ENCODE measurements at regions not wholly inside any gene's neighbourhood (a gene's known extent, or its start where the extent isn't known, plus 50 kb on each side); places are given as distances from the start of the nearest gene placed in this dataset.
"Not testable (repeated sequence)": the region's sequence is repeated elsewhere in the genome, so short reads cannot be mapped to it uniquely, and the experiment has no call there.

GRCh38 chr21:15449556-15449955 is 280.2 kb upstream of the USP25 start:
- DNase-seq: no peak
- POLR2A ChIA-PET: no interaction called here
- Histone ChIP-seq H3K4me3 (ENCODE audit: control insufficient read depth in 1 of 7, extremely low read depth in 1 of 7, insufficient read depth in 4 of 7, low read depth in 2 of 7, low read length in 6 of 7) (no peak overlapping the region), H3K27ac (ENCODE audit: insufficient read depth in 1 of 2, low read depth in 1 of 2, low read length in 2 of 2, poor library complexity in 1 of 2, severe bottlenecking in 2 of 2) (no peak overlapping the region), H3K4me1 (ENCODE audit: control extremely low read depth in 1 of 4, control insufficient read depth in 4 of 4, insufficient read depth in 4 of 4, low read length in 3 of 4) (peaks cover 10 to 23% (median 20%) of the 10 kb centered on the region in 4 experiments), H3K36me3 (ENCODE audit: control insufficient read depth in 4 of 4, insufficient read depth in 4 of 4, low read length in 3 of 4) (no peaks in the 10 kb centered on the region), H3K27me3 (replicated peaks in 2 of 5; ENCODE audit: control insufficient read depth in 4 of 5, insufficient read depth in 5 of 5, low read length in 4 of 5) (no peaks in the 10 kb centered on the region), H3K9me3 (ENCODE audit: control extremely low read depth in 1 of 5, control insufficient read depth in 4 of 5, insufficient read depth in 2 of 5, low read depth in 1 of 5, low read length in 4 of 5) (peaks cover 0 to 13% (median 4%) of the 10 kb centered on the region in 5 experiments)
- WGBS (ENCODE audit: insufficient coverage): no CpG with 5 or more reads among the region's 1 CpG
- CTCF ChIA-PET: no interaction called here

GRCh38 chr21:15453261-15453660 is 276.5 kb upstream of the USP25 start:
- Histone ChIP-seq H3K36me3 (ENCODE audit: control insufficient read depth in 4 of 4, insufficient read depth in 4 of 4, low read length in 3 of 4) (no peaks in the 10 kb centered on the region), H3K27me3 (replicated peaks in 2 of 5; ENCODE audit: control insufficient read depth in 4 of 5, insufficient read depth in 5 of 5, low read length in 4 of 5) (no peaks in the 10 kb centered on the region), H3K4me3 (ENCODE audit: control insufficient read depth in 1 of 7, extremely low read depth in 1 of 7, insufficient read depth in 4 of 7, low read depth in 2 of 7, low read length in 6 of 7) (no peak overlapping the region), H3K9me3 (ENCODE audit: control extremely low read depth in 1 of 5, control insufficient read depth in 4 of 5, insufficient read depth in 2 of 5, low read depth in 1 of 5, low read length in 4 of 5) (peaks cover 0 to 9% (median 4%) of the 10 kb centered on the region in 5 experiments), H3K27ac (ENCODE audit: insufficient read depth in 1 of 2, low read depth in 1 of 2, low read length in 2 of 2, poor library complexity in 1 of 2, severe bottlenecking in 2 of 2) (no peak overlapping the region), H3K4me1 (ENCODE audit: control extremely low read depth in 1 of 4, control insufficient read depth in 4 of 4, insufficient read depth in 4 of 4, low read length in 3 of 4) (no peaks in the 10 kb centered on the region)
- no peak for DNase-seq
- CTCF ChIA-PET: no interaction called here
- POLR2A ChIA-PET: no interaction called here

- POLR2A ChIA-PET: interaction anchor here (1.2 kb wide), 1 partner anchor 389 kb away, joined by 4 read pairs; the partner anchor contains the start of gene NRIP1
Measured at GRCh38 chr21:15453785-15454184, 276.0 kb upstream of the USP25 start.

GRCh38 chr21:15454931-15455330 is 274.9 kb upstream of the USP25 start:
- H3K27ac ChIP-seq (ENCODE audit: insufficient read depth in 1 of 2, low read depth in 1 of 2, low read length in 2 of 2, poor library complexity in 1 of 2, severe bottlenecking in 2 of 2); H3K4me1 ChIP-seq (ENCODE audit: control extremely low read depth in 1 of 4, control insufficient read depth in 4 of 4, insufficient read depth in 4 of 4, low read length in 3 of 4); H3K27me3 ChIP-seq (replicated peaks in 2 of 5; ENCODE audit: control insufficient read depth in 4 of 5, insufficient read depth in 5 of 5, low read length in 4 of 5); CTCF ChIA-PET; H3K4me3 ChIP-seq (ENCODE audit: control insufficient read depth in 1 of 7, extremely low read depth in 1 of 7, insufficient read depth in 4 of 7, low read depth in 2 of 7, low read length in 6 of 7); H3K9me3 ChIP-seq (ENCODE audit: control extremely low read depth in 1 of 5, control insufficient read depth in 4 of 5, insufficient read depth in 2 of 5, low read depth in 1 of 5, low read length in 4 of 5); DNase-seq; H3K36me3 ChIP-seq (ENCODE audit: control insufficient read depth in 4 of 4, insufficient read depth in 4 of 4, low read length in 3 of 4): not testable (repeated sequence)
- POLR2A ChIA-PET: interaction anchor here (1.2 kb wide), 1 partner anchor 390 kb away, joined by 4 read pairs; the partner anchor contains the start of gene NRIP1
- WGBS (ENCODE audit: insufficient coverage): 88% methylated on average over 1 of the region's 2 CpGs

More at GRCh38 chr21:15453785-15454184, 276.0 kb upstream of the USP25 start:
- H3K27me3 ChIP-seq (replicated peaks in 2 of 5; ENCODE audit: control insufficient read depth in 4 of 5, insufficient read depth in 5 of 5, low read length in 4 of 5); H3K4me3 ChIP-seq (ENCODE audit: control insufficient read depth in 1 of 7, extremely low read depth in 1 of 7, insufficient read depth in 4 of 7, low read depth in 2 of 7, low read length in 6 of 7); H3K4me1 ChIP-seq (ENCODE audit: control extremely low read depth in 1 of 4, control insufficient read depth in 4 of 4, insufficient read depth in 4 of 4, low read length in 3 of 4); DNase-seq; H3K9me3 ChIP-seq (ENCODE audit: control extremely low read depth in 1 of 5, control insufficient read depth in 4 of 5, insufficient read depth in 2 of 5, low read depth in 1 of 5, low read length in 4 of 5); H3K36me3 ChIP-seq (ENCODE audit: control insufficient read depth in 4 of 4, insufficient read depth in 4 of 4, low read length in 3 of 4); H3K27ac ChIP-seq (ENCODE audit: insufficient read depth in 1 of 2, low read depth in 1 of 2, low read length in 2 of 2, poor library complexity in 1 of 2, severe bottlenecking in 2 of 2); CTCF ChIA-PET: not testable (repeated sequence)
- no CpG with 5 or more reads among the region's 1 CpG for WGBS (ENCODE audit: insufficient coverage)

GRCh38 chr21:15455819-15456462 is 273.8 kb upstream of the USP25 start:
- no peaks in the 10 kb centered on the region for H3K36me3 ChIP-seq (ENCODE audit: control insufficient read depth in 4 of 4, insufficient read depth in 4 of 4, low read length in 3 of 4)
- no peak overlapping the region for H3K4me3 ChIP-seq (ENCODE audit: control insufficient read depth in 1 of 7, extremely low read depth in 1 of 7, insufficient read depth in 4 of 7, low read depth in 2 of 7, low read length in 6 of 7)
- WGBS (ENCODE audit: insufficient coverage): 100% methylated on average over 14 of the region's 14 CpGs
- POLR2A ChIA-PET: no interaction called here
- H3K4me1 ChIP-seq (ENCODE audit: control extremely low read depth in 1 of 4, control insufficient read depth in 4 of 4, insufficient read depth in 4 of 4, low read length in 3 of 4): no peaks in the 10 kb centered on the region
- CTCF ChIA-PET: interaction anchor here (0.9 to 1.4 kb wide), 4 partner anchors 19 to 1115 kb away, joined by 3 to 5 read pairs (median 3); no protein-coding TSS in a partner anchor
- H3K27me3 ChIP-seq (replicated peaks in 2 of 5; ENCODE audit: control insufficient read depth in 4 of 5, insufficient read depth in 5 of 5, low read length in 4 of 5): no peaks in the 10 kb centered on the region
- H3K9me3 ChIP-seq (ENCODE audit: control extremely low read depth in 1 of 5, control insufficient read depth in 4 of 5, insufficient read depth in 2 of 5, low read depth in 1 of 5, low read length in 4 of 5): peaks cover 0 to 2% (median 0%) of the 10 kb centered on the region in 5 experiments
- no peak for DNase-seq
- no peak overlapping the region for H3K27ac ChIP-seq (ENCODE audit: insufficient read depth in 1 of 2, low read depth in 1 of 2, low read length in 2 of 2, poor library complexity in 1 of 2, severe bottlenecking in 2 of 2)

- H3K4me1 ChIP-seq (ENCODE audit: control extremely low read depth in 1 of 4, control insufficient read depth in 4 of 4, insufficient read depth in 4 of 4, low read length in 3 of 4): no peaks in the 10 kb centered on the region
- H3K4me3 ChIP-seq (ENCODE audit: control insufficient read depth in 1 of 7, extremely low read depth in 1 of 7, insufficient read depth in 4 of 7, low read depth in 2 of 7, low read length in 6 of 7): no peak overlapping the region
- DNase-seq: no peak
- H3K36me3 ChIP-seq (ENCODE audit: control insufficient read depth in 4 of 4, insufficient read depth in 4 of 4, low read length in 3 of 4): no peaks in the 10 kb centered on the region
- WGBS (ENCODE audit: insufficient coverage): no CpG with 5 or more reads among the region's 3 CpGs
- POLR2A ChIA-PET: no interaction called here
- CTCF ChIA-PET: interaction anchor here (0.7 to 2.2 kb wide), 3 partner anchors 17 to 392 kb away, joined by 3 to 4 read pairs (median 4); no protein-coding TSS in a partner anchor
- H3K27me3 ChIP-seq (replicated peaks in 2 of 5; ENCODE audit: control insufficient read depth in 4 of 5, insufficient read depth in 5 of 5, low read length in 4 of 5): no peaks in the 10 kb centered on the region
- no peak overlapping the region for H3K27ac ChIP-seq (ENCODE audit: insufficient read depth in 1 of 2, low read depth in 1 of 2, low read length in 2 of 2, poor library complexity in 1 of 2, severe bottlenecking in 2 of 2)
- H3K9me3 ChIP-seq (ENCODE audit: control extremely low read depth in 1 of 5, control insufficient read depth in 4 of 5, insufficient read depth in 2 of 5, low read depth in 1 of 5, low read length in 4 of 5): no peaks in the 10 kb centered on the region
Measured at GRCh38 chr21:15457965-15458364, 271.8 kb upstream of the USP25 start.

GRCh38 chr21:15462092-15462491 is 267.7 kb upstream of the USP25 start:
- Histone ChIP-seq H3K36me3 (ENCODE audit: control insufficient read depth in 4 of 4, insufficient read depth in 4 of 4, low read length in 3 of 4) (no peaks in the 10 kb centered on the region), H3K9me3 (ENCODE audit: control extremely low read depth in 1 of 5, control insufficient read depth in 4 of 5, insufficient read depth in 2 of 5, low read depth in 1 of 5, low read length in 4 of 5) (peaks cover 0 to 3% (median 0%) of the 10 kb centered on the region in 5 experiments), H3K27ac (ENCODE audit: insufficient read depth in 1 of 2, low read depth in 1 of 2, low read length in 2 of 2, poor library complexity in 1 of 2, severe bottlenecking in 2 of 2) (no peak overlapping the region), H3K27me3 (replicated peaks in 2 of 5; ENCODE audit: control insufficient read depth in 4 of 5, insufficient read depth in 5 of 5, low read length in 4 of 5) (no peaks in the 10 kb centered on the region), H3K4me3 (ENCODE audit: control insufficient read depth in 1 of 7, extremely low read depth in 1 of 7, insufficient read depth in 4 of 7, low read depth in 2 of 7, low read length in 6 of 7) (no peak overlapping the region), H3K4me1 (ENCODE audit: control extremely low read depth in 1 of 4, control insufficient read depth in 4 of 4, insufficient read depth in 4 of 4, low read length in 3 of 4) (no peaks in the 10 kb centered on the region)
- POLR2A ChIA-PET: no interaction called here
- CTCF ChIA-PET: no interaction called here
- 100% methylated on average over 1 of the region's 1 CpG for whole genome bisulfite sequencing (ENCODE audit: insufficient coverage)
- DNase-seq: no peak
